OCI-LY1 (cell line): ENCODE measurements at regions not wholly inside any gene's neighbourhood (a gene's known extent, or its start where the extent isn't known, plus 50 kb on each side); places are given as distances from the start of the nearest gene placed in this dataset.

Source experiments
- H2AFZ ChIP-seq: fragments of 200-600 bp; sonication (generic), shearing (Covaris generic); 2 replicates; pipeline ENCODE4 v1.6.0; 2014; ENCODE audit warnings: antibody characterized with exemption, mild to moderate bottlenecking, low read length
- H3F3A ChIP-seq: fragments of 200-600 bp; sonication (generic), shearing (Covaris generic); 2 replicates; pipeline ENCODE4 v1.6.0; 2014; ENCODE audit warnings: mild to moderate bottlenecking, antibody characterized with exemption, low read length, moderate library complexity; ENCODE audit not compliant: insufficient read depth
- H3K27ac ChIP-seq: fragments of 200-600 bp; sonication (generic); 2 replicates; pipeline ENCODE4 v1.5.1; 2014; ENCODE audit warnings: low read length, mixed run types, mild to moderate bottlenecking, low read depth; ENCODE audit not compliant: poor library complexity, severe bottlenecking
- H3K27me3 ChIP-seq: fragments of 200-600 bp; sonication (generic); 2 replicates; pipeline ENCODE4 v1.6.0; 2014; ENCODE audit warnings: antibody characterized with exemption, mild to moderate bottlenecking, low read length, moderate library complexity; ENCODE audit not compliant: insufficient read depth
- H3K36me3 ChIP-seq: fragments of 200-600 bp; sonication (generic); 2 replicates; pipeline ENCODE4 v1.6.1; 2014; ENCODE audit warnings: mild to moderate bottlenecking, antibody characterized with exemption, low read length, moderate library complexity, mixed read lengths; ENCODE audit not compliant: insufficient read depth
- H3K4me1 ChIP-seq: fragments of 200-600 bp; sonication (generic); 2 replicates; pipeline ENCODE4 v1.5.1; 2014; ENCODE audit warnings: mild to moderate bottlenecking, low read length, moderate library complexity; ENCODE audit not compliant: insufficient read depth, severe bottlenecking
- H3K4me2 ChIP-seq: fragments of 200-600 bp; sonication (generic), shearing (Covaris generic); 2 replicates; pipeline ENCODE4 v1.6.1; 2014; ENCODE audit warnings: low read length
- H3K4me3 ChIP-seq: fragments of 200-600 bp; sonication (generic); 2 replicates; pipeline ENCODE4 v1.5.1; 2014; ENCODE audit warnings: low read length, low read depth, mild to moderate bottlenecking, mixed read lengths; ENCODE audit not compliant: poor library complexity, severe bottlenecking
- H3K79me2 ChIP-seq: fragments of 200-600 bp; shearing (Covaris generic); 2 replicates; pipeline ENCODE4 v1.6.1; 2016; ENCODE audit warnings: mixed run types, low read length, mixed read lengths; ENCODE audit not compliant: insufficient read depth
- H3K9ac ChIP-seq: fragments of 200-600 bp; sonication (generic), shearing (Covaris generic); 2 replicates; pipeline ENCODE4 v1.6.1; 2014; ENCODE audit warnings: mild to moderate bottlenecking, low read length, mixed read lengths
- H3K9me2 ChIP-seq: fragments of 200-600 bp; sonication (generic), shearing (Covaris generic); 2 replicates; pipeline ENCODE4 v1.6.1; 2014; ENCODE audit warnings: low read depth, mild to moderate bottlenecking, low read length, mixed read lengths
- H3K9me3 ChIP-seq: fragments of 200-600 bp; shearing (Covaris generic); 2 replicates; pipeline ENCODE4 v1.6.1; 2014; ENCODE audit warnings: low read length, mixed read lengths
- H4K20me1 ChIP-seq: fragments of 200-600 bp; sonication (generic), shearing (Covaris generic); 2 replicates; pipeline ENCODE4 v1.6.0; 2016; ENCODE audit warnings: mild to moderate bottlenecking, low read length; ENCODE audit not compliant: insufficient read depth
- CTCF ChIP-seq: fragments of 200-600 bp; sonication (generic), shearing (Covaris generic); IDR thresholded peaks from 2 replicates; pipeline ENCODE4 v1.5.1; 2017; ENCODE audit warnings: mild to moderate bottlenecking, antibody characterized with exemption, low read length, moderate library complexity, mixed read lengths
- EZH2 ChIP-seq: fragments of 200-600 bp; sonication (generic), shearing (Covaris generic); IDR thresholded peaks from 2 replicates; pipeline ENCODE4 v1.8.0; 2017; ENCODE audit warnings: borderline replicate concordance, mixed run types, mild to moderate bottlenecking, antibody characterized with exemption, low read length, moderate library complexity, mixed read lengths

- H3K36me3 ChIP-seq, result no peaks in the 10 kb centered on the region
- H3K4me2 ChIP-seq, result no peak overlapping the region
- no peaks in the 10 kb centered on the region for H3K27me3 ChIP-seq
- H3F3A ChIP-seq, result no peaks in the 10 kb centered on the region
- H2AFZ ChIP-seq, result no peak overlapping the region
- H3K9me3 ChIP-seq, result no peaks in the 10 kb centered on the region
- no peak overlapping the region for H3K4me3 ChIP-seq
- H3K9me2 ChIP-seq, result no peaks in the 10 kb centered on the region
- no peaks in the 10 kb centered on the region for H3K79me2 ChIP-seq
- H3K4me1 ChIP-seq, result peaks cover 5% of the 10 kb centered on the region
- no peak overlapping the region for H3K9ac ChIP-seq
- no peaks in the 10 kb centered on the region for H4K20me1 ChIP-seq
- no peak overlapping the region for H3K27ac ChIP-seq
- TF ChIP-seq CTCF (no peak), EZH2 (no peak)
Observed at GRCh38 chr16:11411059-11411550, 65.8 kb downstream of the RMI2 start.

GRCh38 chr16:11412175-11412904 is 67.1 kb downstream of the RMI2 start:
- no peaks in the 10 kb centered on the region for H3F3A ChIP-seq
- no peak overlapping the region for H3K4me2 ChIP-seq
- no peak overlapping the region for H2AFZ ChIP-seq
- H3K9me2 ChIP-seq, result no peaks in the 10 kb centered on the region
- H4K20me1 ChIP-seq, result no peaks in the 10 kb centered on the region
- TF ChIP-seq CTCF (no peak), EZH2 (no peak)
- H3K27me3 ChIP-seq, result no peaks in the 10 kb centered on the region
- no peaks in the 10 kb centered on the region for H3K36me3 ChIP-seq
- no peaks in the 10 kb centered on the region for H3K9me3 ChIP-seq
- H3K27ac ChIP-seq, result no peak overlapping the region
- H3K4me3 ChIP-seq, result no peak overlapping the region
- peaks cover 5% of the 10 kb centered on the region for H3K4me1 ChIP-seq
- no peaks in the 10 kb centered on the region for H3K79me2 ChIP-seq
- H3K9ac ChIP-seq, result no peak overlapping the region

GRCh38 chr16:11412965-11413887 is 68.0 kb downstream of the RMI2 start:
- H3K4me2 ChIP-seq, result no peak overlapping the region
- H3F3A ChIP-seq, result no peaks in the 10 kb centered on the region
- no peak overlapping the region for H3K4me3 ChIP-seq
- H3K27me3 ChIP-seq, result 0 out of 2 replicates have a peak, but pooled peaks cover 4% of the 10 kb centered on the region
- H3K27ac ChIP-seq, result no peak overlapping the region
- H3K9me2 ChIP-seq, result no peaks in the 10 kb centered on the region
- no peaks in the 10 kb centered on the region for H3K79me2 ChIP-seq
- H3K4me1 ChIP-seq, result peaks cover 5% of the 10 kb centered on the region
- no peaks in the 10 kb centered on the region for H3K36me3 ChIP-seq
- no peak overlapping the region for H2AFZ ChIP-seq
- no peaks in the 10 kb centered on the region for H3K9me3 ChIP-seq
- H4K20me1 ChIP-seq, result no peaks in the 10 kb centered on the region
- H3K9ac ChIP-seq, result no peak overlapping the region
- TF ChIP-seq CTCF, result no peak
- TF ChIP-seq EZH2, result no peak
